Epidermal melanocyte (primary cell): ENCODE measurements at regions not wholly inside any gene's neighbourhood (a gene's known extent, or its start where the extent isn't known, plus 50 kb on each side); places are given as distances from the start of the nearest gene placed in this dataset.

Source experiments
- DNase-seq: peaks from one replicate; pipeline ENCODE4 v3.0.0; 2011; ENCODE audit warnings: low spot score; ENCODE audit not compliant: insufficient read length

- DNase-seq, result no peak
These were observed 114.0 kb upstream of the TMEM132D start for GRCh38 chr12:130017591-130018449.

GRCh38 chr12:130018614-130019013, 114.8 kb upstream of the TMEM132D start:
- DNase-seq, result no peak

GRCh38 chr12:130026608-130027176, 122.9 kb upstream of the TMEM132D start:
- DNase-seq, result no peak

GRCh38 chr12:130027798-130028197, 124.0 kb upstream of the TMEM132D start:
- peak; percentile 79 for DNase-seq

- DNase-seq, result no peak
These were observed 125.3 kb upstream of the TMEM132D start for GRCh38 chr12:130029151-130029550.

GRCh38 chr12:130031041-130031440, 127.2 kb upstream of the TMEM132D start:
- DNase-seq, result no peak

- no peak for DNase-seq
These were observed 127.9 kb upstream of the TMEM132D start for GRCh38 chr12:130031571-130032189.

GRCh38 chr12:130041983-130042812, 120.1 kb upstream of the FZD10 start:
- no peak for DNase-seq

GRCh38 chr12:130043685-130044406, 118.4 kb upstream of the FZD10 start:
- no peak for DNase-seq

GRCh38 chr12:130044991-130045621, 117.2 kb upstream of the FZD10 start:
- DNase-seq, result no peak

- no peak for DNase-seq
These were observed 112.6 kb upstream of the FZD10 start for GRCh38 chr12:130049666-130050065.

- DNase-seq, result no peak
These were observed 110.4 kb upstream of the FZD10 start for GRCh38 chr12:130051900-130052299.

GRCh38 chr12:130053651-130054069, 108.6 kb upstream of the FZD10 start:
- no peak for DNase-seq

- no peak for DNase-seq
These were observed 107.5 kb upstream of the FZD10 start for GRCh38 chr12:130054803-130055202.

- DNase-seq, result no peak
These were observed 103.3 kb upstream of the FZD10 start for GRCh38 chr12:130058926-130059472.

GRCh38 chr12:130063866-130064265, 98.4 kb upstream of the FZD10 start:
- no peak for DNase-seq

- no peak for DNase-seq
These were observed 97.3 kb upstream of the FZD10 start for GRCh38 chr12:130064999-130065398.

GRCh38 chr12:130066742-130067141, 95.5 kb upstream of the FZD10 start:
- no peak for DNase-seq

- DNase-seq, result no peak
These were observed 93.5 kb upstream of the FZD10 start for GRCh38 chr12:130068741-130069140.

- DNase-seq, result peak; percentile 74
These were observed 92.1 kb upstream of the FZD10 start for GRCh38 chr12:130070126-130070611.
